ENCODE measurements at regions not wholly inside any gene's neighbourhood (a gene's known extent, or its start where the extent isn't known, plus 50 kb on each side); places are given as distances from the start of the nearest gene placed in this dataset.

GRCh38 chr12:65598688-65599087, 225.6 kb upstream of the HMGA2 start:
- FAIRE-seq, result no peak

DNA sequence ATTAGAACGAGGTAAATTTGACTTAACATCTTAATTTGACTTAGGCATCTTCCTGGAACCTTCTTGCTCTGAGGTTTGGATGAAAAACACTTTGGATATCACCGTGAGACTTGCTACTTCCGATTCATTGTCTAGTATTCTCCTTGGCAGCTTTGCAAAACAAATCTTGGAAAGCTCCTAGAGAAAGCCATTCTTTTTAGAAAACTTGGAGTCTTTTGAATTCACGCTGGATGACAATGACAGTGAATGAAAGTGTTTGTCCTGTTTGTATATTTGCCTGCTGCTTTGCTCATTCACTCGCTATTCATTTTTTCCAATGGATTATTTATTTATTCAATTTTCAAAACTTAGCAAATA, 222.1 kb upstream of the HMGA2 start:
- FAIRE-seq, result no peak

- no peak for FAIRE-seq
Measured at GRCh38 chr12:65602610-65603295, 221.5 kb upstream of the HMGA2 start.

DNA sequence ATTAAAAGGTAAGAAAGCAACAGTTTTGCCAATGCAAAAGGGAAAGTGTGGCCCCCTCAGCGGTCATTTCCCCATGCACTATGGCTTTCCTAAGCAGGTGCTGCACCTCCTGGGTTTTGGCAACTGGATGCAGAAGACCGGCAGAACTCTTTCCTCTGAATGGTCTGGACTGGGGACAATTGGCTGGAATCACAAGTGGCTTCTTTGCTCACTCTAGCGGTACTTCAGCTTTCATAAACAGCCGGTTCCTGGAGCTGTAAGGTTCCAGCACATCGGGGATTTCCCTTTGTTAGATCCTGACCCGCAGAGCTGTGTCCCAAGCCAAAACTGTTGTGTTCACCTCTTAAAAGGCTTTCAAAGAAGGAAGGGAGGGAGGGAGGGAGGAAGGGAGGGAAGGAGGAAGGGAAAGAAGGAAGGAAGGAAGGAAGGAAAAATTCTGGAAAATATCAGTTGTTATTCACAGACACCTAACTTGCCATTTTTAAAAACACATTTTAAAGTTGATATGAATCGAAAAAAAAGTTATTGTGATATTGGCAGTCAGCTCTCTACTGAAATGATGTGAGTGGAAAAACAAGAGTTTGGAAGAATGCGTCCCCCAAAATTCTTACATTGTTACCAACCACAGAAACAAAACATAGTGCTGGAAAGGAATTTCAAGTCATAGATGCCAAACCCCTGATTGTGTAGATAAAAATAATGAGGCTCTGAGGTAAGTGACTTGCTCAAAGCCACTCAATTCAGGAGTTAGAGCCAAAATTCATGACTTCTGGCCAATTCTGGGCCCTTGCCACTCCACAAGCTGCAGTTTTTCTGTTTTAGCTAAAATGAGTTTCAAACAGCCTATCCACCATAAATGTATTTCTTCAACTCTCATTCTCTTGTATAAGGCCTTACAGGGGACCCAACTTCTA, 220.6 kb upstream of the HMGA2 start:
- FAIRE-seq, result no peak

DNA sequence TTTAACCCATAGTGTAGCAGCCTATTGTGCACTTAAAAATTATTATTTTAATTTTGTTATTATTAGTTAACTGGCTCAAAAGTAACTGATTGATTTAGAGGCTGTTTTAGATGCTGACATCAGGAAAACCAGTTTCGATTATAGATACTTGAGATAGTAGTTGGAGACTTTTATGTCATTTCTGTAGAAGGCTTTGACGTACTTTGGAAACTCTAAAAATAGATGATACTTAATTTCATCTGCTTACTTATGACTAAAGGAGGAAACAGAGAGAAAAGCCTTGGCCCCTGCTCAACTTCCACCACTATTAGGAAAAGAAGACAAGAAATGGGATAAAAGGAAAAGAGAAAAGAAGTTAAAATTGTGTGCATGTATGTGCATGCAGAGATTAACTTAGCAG, 219.3 kb upstream of the HMGA2 start:
- FAIRE-seq, result no peak

- FAIRE-seq, result no peak
Measured at GRCh38 chr12:65606008-65606766, 218.1 kb upstream of the HMGA2 start.

GRCh38 chr12:65607401-65607841, 216.9 kb upstream of the HMGA2 start:
- no peak for FAIRE-seq

DNA sequence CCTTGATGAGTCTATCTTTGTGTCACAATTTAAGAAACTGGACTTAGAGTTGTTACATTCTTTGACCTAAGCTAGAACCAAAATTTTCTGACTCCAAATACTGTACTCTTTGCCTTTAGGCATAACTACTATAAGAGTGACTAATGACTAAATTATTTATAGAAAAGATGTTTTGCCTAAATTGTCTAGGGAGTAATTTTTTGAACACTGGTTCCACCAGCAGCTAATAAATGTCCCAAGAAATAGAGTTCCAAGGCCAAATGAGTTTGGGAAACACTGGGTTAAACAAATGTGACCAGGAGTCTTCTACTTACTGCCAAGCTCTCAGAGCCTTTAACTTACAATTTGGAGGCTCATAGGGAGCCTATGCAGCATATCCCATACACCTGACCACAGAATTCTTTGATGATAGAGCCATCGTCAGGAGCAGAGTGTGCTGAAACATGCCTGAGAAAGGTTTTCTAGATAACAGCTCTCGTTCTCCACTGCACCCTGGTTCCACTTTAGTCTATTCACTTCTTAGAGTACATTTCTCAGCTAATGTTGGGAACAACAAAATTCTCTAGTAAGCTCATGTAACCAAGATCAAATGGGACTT, 215.9 kb upstream of the HMGA2 start:
- FAIRE-seq, result no peak

DNA sequence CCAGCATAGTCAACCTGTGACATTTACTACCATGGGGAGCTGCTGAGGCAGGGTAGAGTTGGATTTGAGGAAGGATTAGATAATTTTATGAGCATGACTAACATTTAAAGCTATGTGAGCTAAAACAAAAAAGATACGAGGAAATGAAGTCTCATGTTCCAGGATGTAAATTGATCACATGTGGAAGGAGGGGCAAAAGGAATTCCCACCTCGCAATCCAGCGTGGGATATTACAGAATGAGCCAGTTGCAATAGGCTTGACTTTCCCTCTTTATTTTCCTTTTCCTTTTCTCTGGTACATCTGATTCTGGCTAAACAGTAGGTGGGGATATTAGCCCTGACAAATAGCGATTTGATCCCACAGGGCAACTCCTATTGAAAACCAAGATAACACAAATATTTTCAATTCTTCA, 214.9 kb upstream of the HMGA2 start:
- FAIRE-seq, result no peak

GRCh38 chr12:65611396-65611795, 212.9 kb upstream of the HMGA2 start:
- no peak for FAIRE-seq

DNA sequence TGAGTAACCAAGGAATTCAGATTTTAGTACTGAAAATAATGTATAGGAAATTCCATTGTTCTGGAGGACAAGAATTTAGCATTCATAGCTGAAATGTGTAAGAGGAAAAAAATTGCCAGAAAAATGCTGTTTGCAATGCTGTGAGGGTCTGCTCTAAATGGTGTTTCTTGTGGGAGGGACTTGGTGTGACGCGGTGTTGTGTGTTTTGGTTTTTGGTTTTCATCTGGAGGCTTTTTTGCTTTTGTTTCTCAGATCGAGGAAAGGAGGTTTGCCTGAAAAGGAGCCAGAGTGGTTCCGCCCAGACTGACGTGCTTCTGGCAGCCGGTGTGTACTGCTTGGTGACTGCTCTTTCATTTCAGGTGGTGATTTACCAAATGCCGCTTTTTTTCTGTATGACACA, 211.8 kb upstream of the HMGA2 start:
- FAIRE-seq, result no peak

DNA sequence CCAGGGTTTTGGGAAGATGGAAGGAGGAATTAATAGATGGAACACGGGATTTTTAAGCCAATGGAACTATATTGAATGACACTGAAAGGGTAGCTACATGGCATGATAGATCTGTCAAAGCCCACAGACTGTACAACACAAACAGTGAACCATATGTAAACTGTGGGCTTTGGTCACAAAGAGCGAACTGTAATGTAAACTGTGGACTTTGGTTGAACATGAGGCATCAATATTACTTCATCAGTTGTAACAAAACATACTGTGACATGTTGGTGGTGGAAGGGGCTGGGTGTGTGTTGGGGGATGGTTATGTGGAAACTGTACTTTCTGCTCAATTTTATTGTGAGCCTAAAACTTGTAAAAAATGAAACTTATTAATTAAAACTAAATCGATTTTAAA, 210.6 kb upstream of the HMGA2 start:
- no peak for FAIRE-seq

GRCh38 chr12:65614259-65614889, 209.9 kb upstream of the HMGA2 start:
- FAIRE-seq, result no peak

DNA sequence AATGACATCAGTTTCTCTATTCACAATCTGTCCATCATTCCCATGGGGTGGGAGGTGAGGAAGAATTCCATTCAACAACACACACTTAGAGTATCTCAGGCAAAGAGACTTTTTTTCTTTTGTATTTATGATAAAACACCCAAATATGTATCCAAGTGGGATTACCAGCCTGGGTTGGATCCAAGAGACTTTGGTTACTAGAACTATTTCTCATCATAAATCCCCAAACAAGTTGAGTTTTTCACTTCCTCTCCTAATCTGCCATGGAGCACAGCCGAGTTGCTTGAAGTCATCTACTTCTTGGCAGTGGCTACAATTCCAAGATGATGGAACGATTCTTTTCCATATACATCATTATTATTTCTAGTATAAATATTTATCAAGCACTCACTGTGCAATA, 209.2 kb upstream of the HMGA2 start:
- no peak for FAIRE-seq

DNA sequence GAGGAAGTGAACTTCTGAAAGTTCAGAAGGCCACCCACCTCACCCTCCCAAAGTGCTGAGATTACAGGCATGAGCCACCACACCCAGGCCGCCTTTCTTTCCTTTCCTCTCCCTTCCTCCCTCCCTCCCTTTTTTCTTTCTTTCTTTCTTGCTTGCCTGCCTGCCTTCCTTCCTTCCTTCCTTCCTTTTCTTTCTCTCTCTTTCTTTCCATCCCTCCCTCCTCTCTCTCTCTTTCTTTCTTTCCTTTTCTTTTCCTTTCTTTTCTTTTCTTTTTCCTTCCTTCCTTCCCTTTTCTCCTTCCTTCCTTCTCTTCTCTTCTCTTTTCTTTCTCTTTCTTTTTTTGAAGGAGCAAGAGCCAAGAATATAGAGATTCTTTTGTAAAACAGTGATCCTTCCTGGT, 208.3 kb upstream of the HMGA2 start:
- no peak for FAIRE-seq

DNA sequence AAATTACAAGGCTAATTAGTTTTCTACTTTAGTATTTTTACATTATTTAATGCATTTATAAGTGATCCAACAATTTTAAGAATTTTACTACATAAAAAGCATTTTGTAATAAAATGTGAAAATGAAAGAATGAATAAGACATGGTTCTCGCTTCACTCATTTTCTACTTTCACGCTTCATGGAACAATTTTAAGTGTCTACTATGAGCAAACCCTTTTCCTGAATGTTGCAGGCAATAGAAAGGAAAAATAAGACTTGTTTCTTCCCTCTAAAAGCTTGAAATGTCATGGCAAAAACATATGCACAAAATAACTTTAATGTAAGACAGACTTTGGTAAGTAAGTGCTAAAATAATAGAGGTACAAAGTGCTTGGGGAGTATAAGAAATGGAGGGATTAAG, 205.7 kb upstream of the HMGA2 start:
- FAIRE-seq, result no peak

DNA sequence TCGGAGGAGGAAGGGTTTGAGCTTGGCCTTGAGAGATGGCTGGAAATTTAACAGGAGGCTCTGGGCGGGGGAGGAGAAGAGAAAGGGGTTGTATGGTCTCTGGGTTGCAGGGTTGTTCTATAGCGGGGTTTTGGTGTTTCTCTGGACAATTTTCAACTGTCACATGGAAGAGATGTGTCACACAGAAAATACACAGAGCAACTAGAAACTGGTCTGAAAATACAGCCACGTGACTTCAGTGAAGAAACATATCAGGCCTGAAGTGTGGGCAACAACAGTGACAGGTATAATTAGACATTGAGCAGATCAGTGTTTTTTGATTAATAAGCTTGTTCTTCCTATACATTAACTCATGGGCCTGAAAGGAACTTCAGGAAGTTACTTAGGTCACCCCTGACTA, 205.3 kb upstream of the HMGA2 start:
- no peak for FAIRE-seq

- no peak for FAIRE-seq
Measured at GRCh38 chr12:65620046-65620445, 204.2 kb upstream of the HMGA2 start.

DNA sequence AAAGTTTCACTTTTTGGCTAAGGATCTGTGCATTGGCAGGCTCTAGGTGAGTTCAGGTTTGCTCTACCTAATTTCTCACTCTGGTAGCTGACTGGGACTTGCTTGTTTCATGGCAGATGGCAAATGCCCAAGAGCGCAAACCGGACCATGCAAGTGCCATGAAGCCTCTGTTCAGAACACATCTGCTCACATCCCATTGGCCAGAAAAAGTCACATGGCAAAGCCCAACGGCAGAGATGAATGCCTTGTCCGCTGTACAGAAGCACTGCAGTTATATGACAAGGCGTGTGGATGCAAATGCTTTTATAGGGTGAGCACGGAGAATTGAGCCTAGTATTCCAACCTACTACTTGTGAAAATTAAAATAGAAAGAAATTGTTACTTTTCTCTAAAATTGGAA, 202.2 kb upstream of the HMGA2 start:
- no peak for FAIRE-seq

DNA sequence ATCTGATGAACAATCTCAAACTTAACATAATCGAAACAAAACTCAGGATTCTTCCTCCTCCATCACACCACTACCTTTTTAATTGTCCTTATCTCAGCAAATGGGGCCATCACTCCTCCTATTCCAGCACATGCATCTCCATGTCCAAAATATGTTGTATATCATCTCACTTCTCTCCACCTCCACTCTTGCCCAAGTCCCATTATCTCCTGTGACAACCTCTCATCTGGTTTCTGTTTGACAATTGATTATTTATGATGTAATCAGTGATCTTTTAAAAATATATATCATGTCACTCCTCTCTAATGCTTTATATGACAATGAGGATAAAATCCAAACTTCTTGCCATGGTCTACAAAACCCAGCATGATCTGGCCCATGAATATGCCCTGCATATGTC, 200.8 kb upstream of the HMGA2 start:
- FAIRE-seq, result no peak

DNA sequence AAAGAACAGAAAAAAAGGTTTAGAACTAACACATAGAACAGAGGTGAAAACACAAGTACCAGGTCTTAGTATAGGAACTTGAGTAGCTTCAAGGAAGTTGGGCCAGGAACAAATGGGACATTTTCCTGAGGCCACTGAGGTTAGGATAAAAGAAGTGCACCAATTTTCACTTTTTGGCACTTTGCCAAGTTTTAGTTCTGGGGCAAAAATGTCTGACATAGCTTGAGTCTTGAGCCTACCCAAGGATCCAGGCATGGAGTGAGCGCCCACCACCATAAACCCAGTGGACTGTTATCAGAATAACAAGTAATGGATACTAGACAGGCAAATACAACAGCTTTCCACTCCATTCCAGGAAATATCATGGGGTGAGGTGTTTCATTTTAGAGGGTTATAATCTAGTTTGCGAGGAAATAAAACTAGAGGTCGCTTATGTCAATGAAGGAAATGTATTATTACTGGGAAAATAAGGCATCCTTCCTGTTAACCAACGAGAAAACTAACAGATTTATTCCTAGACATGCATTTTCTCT, 199.7 kb upstream of the HMGA2 start:
- no peak for FAIRE-seq

- no peak for FAIRE-seq
Measured at GRCh38 chr12:65628061-65628460, 196.2 kb upstream of the HMGA2 start.
